Ovary (tissue), 7 donors: ENCODE measurements at regions not wholly inside any gene's neighbourhood (a gene's known extent, or its start where the extent isn't known, plus 50 kb on each side); places are given as distances from the start of the nearest gene placed in this dataset.

ENCODE experiments used
- DNase-seq, 5 donors: peaks; one replicate each; pipeline ENCODE4 v3.0.0-alpha.2; 2019 to 2020
- H3K27ac ChIP-seq, 2 donors: fragments of 200-600 bp; one replicate each; pipeline versions ENCODE4 v1.5.1 to v1.8.0; 2019 to 2022
- H3K27me3 ChIP-seq: fragments of 200-600 bp; one replicate; pipeline ENCODE4 v1.8.0; 2022
- H3K36me3 ChIP-seq: fragments of 200-600 bp; sonication (generic); one replicate; pipeline ENCODE4 v1.5.1; 2019
- H3K4me1 ChIP-seq: one replicate; pipeline ENCODE4 v1.8.1; 2013; ENCODE audit warnings: mild to moderate bottlenecking, moderate library complexity; ENCODE audit not compliant: insufficient read depth
- H3K4me3 ChIP-seq: fragments of 200-600 bp; sonication (generic); one replicate; pipeline ENCODE4 v1.5.1; 2017
- H3K9me3 ChIP-seq, 2 donors: fragments of 200-600 bp in 1 of 2; sonication (generic) in 1 of 2; one replicate each; pipeline versions ENCODE4 v1.5.1 to v1.8.1; 2013 to 2019; ENCODE audit warnings: mild to moderate bottlenecking in 1 of 2, moderate library complexity in 1 of 2
- EP300 ChIP-seq: sonication (generic); formaldehyde crosslinking; IDR thresholded peaks from one replicate; pipeline ENCODE4 v1.6.1; 2017; ENCODE audit warnings: antibody characterized with exemption
- POLR2A ChIP-seq: fragments of 450-650 bp; IDR thresholded peaks from one replicate; pipeline ENCODE4 v1.6.1; 2017; ENCODE audit warnings: antibody characterized with exemption, mild to moderate bottlenecking, moderate library complexity
- WGBS, 3 donors: extraction: QIAGEN DNeasy Blood & Tissue Kit in 1 of 3; methylation state at CpG; one replicate each; pipeline versions ENCODE4 v1.1.5 to v1.1.7; 2013 to 2017; 5-methylcytosine and 5-hydroxymethylcytosine counted together
- intact Hi-C, 4 donors: fragments of 100-400 bp; cut with DNase I; formaldehyde crosslinking; loops; one replicate each; pipeline versions ENCODE4 v1.11.0 to v1.15.1; 2022 to 2023
- TF ChIP-seq, protein P1 (sequence below), 3 donors: fragments of 450-650 bp in 2 of 3; fragments of 200-600 bp in 1 of 3; IDR thresholded peaks; one replicate each; pipeline versions ENCODE4 v1.5.1 to v1.8.0; 2016 to 2022; ENCODE audit warnings: antibody characterized with exemption in 3 of 3, mild to moderate bottlenecking in 1 of 3
- donor health status: DM: no; HTN: no; CAD: no; lungs with moderate emphysema.
- donor health status: DM: no; HTN: no; CAD: no.
- donor health status: Bipolar disorder and iron deficiency.
- donor health status: DM: no; HTN: no; CAD: no.
- donor health status: DM: yes; HTN: yes; CAD: no.

DNA sequence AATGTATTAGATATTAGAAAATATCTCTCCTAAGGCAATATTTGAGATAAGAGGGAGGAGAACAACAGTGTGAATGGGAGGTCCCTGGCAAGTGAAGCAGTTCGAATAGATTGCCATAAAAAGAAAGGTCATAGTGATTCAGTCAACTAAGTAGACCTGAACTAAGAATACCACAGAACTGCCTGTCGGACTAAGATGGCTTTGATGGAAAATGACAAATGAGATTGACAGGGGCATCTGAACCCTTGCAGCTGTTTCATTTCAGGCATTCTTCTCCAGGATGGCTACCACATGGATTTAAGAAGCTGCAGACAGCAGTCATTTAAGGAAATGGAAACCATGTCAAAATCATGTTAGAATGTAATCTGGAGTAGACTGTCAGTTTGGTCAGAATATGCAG, 308.4 kb upstream of the MEF2C start:
- Histone ChIP-seq H3K9me3 (no peaks in the 10 kb centered on the region), H3K4me3 (no peak overlapping the region), H3K27me3 (no peaks in the 10 kb centered on the region), H3K36me3 (no peaks in the 10 kb centered on the region), H3K27ac (no peak overlapping the region), H3K4me1 (no peaks in the 10 kb centered on the region)
- 83 to 85% (median 83%) methylated on average over 2 of the region's 2 CpGs for WGBS, 3 donors
- TF ChIP-seq, protein P1, sequence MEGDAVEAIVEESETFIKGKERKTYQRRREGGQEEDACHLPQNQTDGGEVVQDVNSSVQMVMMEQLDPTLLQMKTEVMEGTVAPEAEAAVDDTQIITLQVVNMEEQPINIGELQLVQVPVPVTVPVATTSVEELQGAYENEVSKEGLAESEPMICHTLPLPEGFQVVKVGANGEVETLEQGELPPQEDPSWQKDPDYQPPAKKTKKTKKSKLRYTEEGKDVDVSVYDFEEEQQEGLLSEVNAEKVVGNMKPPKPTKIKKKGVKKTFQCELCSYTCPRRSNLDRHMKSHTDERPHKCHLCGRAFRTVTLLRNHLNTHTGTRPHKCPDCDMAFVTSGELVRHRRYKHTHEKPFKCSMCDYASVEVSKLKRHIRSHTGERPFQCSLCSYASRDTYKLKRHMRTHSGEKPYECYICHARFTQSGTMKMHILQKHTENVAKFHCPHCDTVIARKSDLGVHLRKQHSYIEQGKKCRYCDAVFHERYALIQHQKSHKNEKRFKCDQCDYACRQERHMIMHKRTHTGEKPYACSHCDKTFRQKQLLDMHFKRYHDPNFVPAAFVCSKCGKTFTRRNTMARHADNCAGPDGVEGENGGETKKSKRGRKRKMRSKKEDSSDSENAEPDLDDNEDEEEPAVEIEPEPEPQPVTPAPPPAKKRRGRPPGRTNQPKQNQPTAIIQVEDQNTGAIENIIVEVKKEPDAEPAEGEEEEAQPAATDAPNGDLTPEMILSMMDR (IDR thresholded peaks at IDR 0.05): no peak
- TF ChIP-seq EP300 (no peak), POLR2A (no peak)
- no peak for DNase-seq
- intact Hi-C loops: no loop called here

DNA sequence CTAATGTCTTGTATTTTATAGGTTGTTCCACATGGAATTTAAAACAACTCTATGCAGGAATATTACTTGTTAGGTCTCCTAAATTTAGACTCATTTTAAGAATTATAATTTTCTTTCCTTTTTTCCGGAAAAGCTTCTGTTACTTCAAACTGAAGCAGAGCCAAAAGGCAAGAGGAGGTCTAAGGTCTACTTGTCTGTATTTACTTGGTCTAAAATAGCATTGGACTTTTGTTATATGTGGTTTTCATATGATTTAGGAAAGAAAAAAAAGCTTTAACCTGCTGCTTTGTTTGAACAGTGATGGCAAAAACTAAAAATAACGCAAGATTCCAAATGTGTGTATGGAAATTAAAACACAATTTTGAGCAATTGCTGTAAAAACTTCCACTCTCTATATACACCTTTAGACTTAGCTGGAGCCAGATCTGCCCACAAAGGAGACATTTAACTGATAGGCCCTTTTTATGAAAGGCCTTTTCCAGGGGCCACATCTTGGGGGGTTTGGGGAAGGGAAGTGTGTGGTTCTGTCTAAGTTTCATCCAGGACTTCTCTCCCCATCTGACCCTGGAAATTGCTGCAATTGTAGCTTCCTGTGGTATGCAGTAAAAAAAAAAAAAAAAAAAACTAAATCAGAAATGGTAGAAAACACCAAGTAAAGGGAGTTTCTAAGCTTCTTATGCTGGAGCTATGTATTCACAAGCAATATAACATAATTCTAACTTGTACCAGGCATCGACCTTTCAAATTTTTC, 307.7 kb upstream of the MEF2C start:
- Histone ChIP-seq H3K36me3 (no peaks in the 10 kb centered on the region), H3K9me3 (no peaks in the 10 kb centered on the region), H3K4me3 (no peak overlapping the region), H3K4me1 (no peaks in the 10 kb centered on the region), H3K27me3 (no peaks in the 10 kb centered on the region), H3K27ac (no peak overlapping the region)
- TF ChIP-seq, protein P1 (IDR thresholded peaks at IDR 0.05): no peak
- TF ChIP-seq POLR2A (no peak), EP300 (no peak)
- intact Hi-C loops: no loop called here
- no peak for DNase-seq
- 71 to 79% (median 79%) methylated on average over 3 of the region's 3 CpGs for WGBS, 3 donors

DNA sequence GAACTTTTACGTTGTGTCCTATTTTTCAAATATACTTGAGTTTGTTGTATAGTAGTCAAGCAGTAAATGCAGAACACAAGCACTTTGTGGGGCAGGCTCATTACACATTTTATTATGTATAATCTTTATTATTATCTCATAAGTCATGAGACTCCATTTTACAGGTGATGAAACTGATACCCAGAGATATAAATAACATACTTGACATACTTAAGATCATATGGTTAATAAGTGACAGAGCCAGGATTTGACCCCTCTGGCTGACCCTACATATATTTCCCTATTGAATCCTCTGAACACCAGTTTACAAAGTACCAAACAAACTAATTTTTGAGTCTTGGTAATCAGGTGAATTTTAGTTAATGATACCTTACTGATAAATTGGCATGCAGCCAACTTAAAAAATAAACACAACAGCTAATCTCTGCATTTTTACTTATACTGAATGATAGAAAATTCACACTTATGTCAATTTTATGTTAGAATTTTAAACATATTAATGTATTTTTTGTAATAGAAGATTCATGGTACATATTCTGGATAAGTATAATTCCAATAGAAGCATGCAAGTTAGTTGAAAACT, 305.0 kb upstream of the MEF2C start:
- intact Hi-C loops: no loop called here
- Histone ChIP-seq H3K36me3 (no peaks in the 10 kb centered on the region), H3K27ac (no peak overlapping the region), H3K27me3 (no peaks in the 10 kb centered on the region), H3K4me1 (no peaks in the 10 kb centered on the region), H3K9me3 (no peaks in the 10 kb centered on the region), H3K4me3 (no peak overlapping the region)
- 90 to 97% (median 96%) methylated on average over 1 of the region's 1 CpG for WGBS, 3 donors
- TF ChIP-seq EP300: no peak
- TF ChIP-seq POLR2A: no peak
- TF ChIP-seq, protein P1 (IDR thresholded peaks at IDR 0.05): no peak
- DNase-seq: no peak

DNA sequence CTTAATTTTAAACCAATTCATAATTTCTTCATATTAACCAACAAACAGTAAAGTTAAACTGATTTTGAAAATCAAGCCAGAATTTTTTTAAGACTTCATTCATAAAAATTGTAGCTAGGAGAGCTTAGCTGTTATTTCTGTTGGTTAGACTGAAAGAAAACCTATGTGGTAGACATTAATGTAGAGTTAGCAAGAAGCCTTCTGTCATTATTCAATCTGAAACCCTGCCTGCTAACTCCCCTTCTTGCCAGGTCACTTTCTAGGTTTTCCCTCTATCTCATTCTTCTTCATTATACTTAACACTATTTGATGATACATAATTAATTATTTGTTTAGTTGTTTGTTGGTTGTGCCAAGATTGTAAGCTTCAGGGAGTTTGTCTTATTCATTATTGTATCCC, 304.3 kb upstream of the MEF2C start:
- no peak overlapping the region for H3K4me3 ChIP-seq
- TF ChIP-seq, protein P1 (IDR thresholded peaks at IDR 0.05): no peak
- TF ChIP-seq POLR2A (no peak), EP300 (no peak)
- no peak overlapping the region for H3K27ac ChIP-seq
- no peaks in the 10 kb centered on the region for H3K27me3 ChIP-seq
- intact Hi-C loops: no loop called here
- H3K36me3 ChIP-seq: no peaks in the 10 kb centered on the region
- no peaks in the 10 kb centered on the region for H3K4me1 ChIP-seq
- no peak for DNase-seq
- H3K9me3 ChIP-seq: no peaks in the 10 kb centered on the region
